HFFc6 (cell line): ENCODE measurements at regions not wholly inside any gene's neighbourhood (a gene's known extent, or its start where the extent isn't known, plus 50 kb on each side); places are given as distances from the start of the nearest gene placed in this dataset.

Experiments used
- DNase-seq: peaks from one replicate; pipeline ENCODE4 v3.0.0-alpha.2; 2018
- H3K27ac Mint-ChIP-seq: 2 replicates; pipeline ENCODE4 v1.8.0; 2020; ENCODE audit warnings: mild to moderate bottlenecking, mixed read lengths
- H3K27me3 Mint-ChIP-seq: 2 replicates; pipeline ENCODE4 v1.8.0; 2021; ENCODE audit warnings: mild to moderate bottlenecking, moderate library complexity, mixed read lengths; ENCODE audit not compliant: insufficient read depth
- H3K36me3 Mint-ChIP-seq: 2 replicates; pipeline ENCODE4 v1.8.0; 2021; ENCODE audit warnings: low read depth, mixed read lengths
- H3K4me1 Mint-ChIP-seq: 2 replicates; pipeline ENCODE4 v1.8.0; 2020; ENCODE audit warnings: low read depth, mixed read lengths
- H3K4me3 Mint-ChIP-seq: 2 replicates; pipeline ENCODE4 v1.8.0; 2020; ENCODE audit warnings: mild to moderate bottlenecking, moderate library complexity, mixed read lengths
- H3K9me3 Mint-ChIP-seq: 2 replicates; pipeline ENCODE4 v1.8.0; 2020; ENCODE audit warnings: mild to moderate bottlenecking, mixed read lengths
- CTCF ChIP-seq: fragments of 200-600 bp; sonication (generic); IDR thresholded peaks from 2 replicates; pipeline ENCODE4 v1.5.0; 2021; ENCODE audit warnings: antibody characterized with exemption, mild to moderate bottlenecking

GRCh38 chr11:45051621-45052020, 94.8 kb upstream of the PRDM11 start:
- no peak for TF ChIP-seq CTCF
- no peak for DNase-seq
- Mint-ChIP-seq H3K27me3 (peaks cover 29% of the 10 kb centered on the region), H3K27ac (no peak overlapping the region), H3K4me1 (peaks cover 2% of the 10 kb centered on the region), H3K9me3 (no peaks in the 10 kb centered on the region), H3K36me3 (no peaks in the 10 kb centered on the region), H3K4me3 (no peak overlapping the region)

GRCh38 chr11:45052361-45052760, 94.1 kb upstream of the PRDM11 start:
- no peak for DNase-seq
- Mint-ChIP-seq H3K27ac (no peak overlapping the region), H3K27me3 (peaks cover 37% of the 10 kb centered on the region), H3K9me3 (no peaks in the 10 kb centered on the region), H3K4me3 (no peak overlapping the region), H3K4me1 (no peaks in the 10 kb centered on the region), H3K36me3 (no peaks in the 10 kb centered on the region)
- TF ChIP-seq CTCF = no peak

- DNase-seq = no peak
- TF ChIP-seq CTCF = no peak
- Mint-ChIP-seq H3K4me3 (no peak overlapping the region), H3K27ac (no peak overlapping the region), H3K27me3 (peaks cover 37% of the 10 kb centered on the region), H3K4me1 (no peaks in the 10 kb centered on the region), H3K36me3 (no peaks in the 10 kb centered on the region), H3K9me3 (no peaks in the 10 kb centered on the region)
Observed at GRCh38 chr11:45053736-45054446, 92.5 kb upstream of the PRDM11 start.

GRCh38 chr11:45054956-45055355, 91.5 kb upstream of the PRDM11 start:
- H3K27me3 Mint-ChIP-seq = peaks cover 37% of the 10 kb centered on the region
- no peak overlapping the region for H3K4me3 Mint-ChIP-seq
- no peak for TF ChIP-seq CTCF
- H3K27ac Mint-ChIP-seq = no peak overlapping the region
- no peaks in the 10 kb centered on the region for H3K4me1 Mint-ChIP-seq
- H3K36me3 Mint-ChIP-seq = no peaks in the 10 kb centered on the region
- DNase-seq = no peak
- H3K9me3 Mint-ChIP-seq = no peaks in the 10 kb centered on the region

- H3K27ac Mint-ChIP-seq = no peak overlapping the region
Observed at GRCh38 chr11:45056529-45056928, 89.9 kb upstream of the PRDM11 start.

More at GRCh38 chr11:45056529-45056928, 89.9 kb upstream of the PRDM11 start:
- H3K27me3 Mint-ChIP-seq = peaks cover 39% of the 10 kb centered on the region
- no peak for DNase-seq
- no peak overlapping the region for H3K4me3 Mint-ChIP-seq
- H3K4me1 Mint-ChIP-seq = no peaks in the 10 kb centered on the region
- TF ChIP-seq CTCF = no peak
- no peaks in the 10 kb centered on the region for H3K9me3 Mint-ChIP-seq
- H3K36me3 Mint-ChIP-seq = no peaks in the 10 kb centered on the region
